ENCODE measurements at regions not wholly inside any gene's neighbourhood (a gene's known extent, or its start where the extent isn't known, plus 50 kb on each side); places are given as distances from the start of the nearest gene placed in this dataset.

- no peak for TF ChIP-seq ZNF558 (tag by site-specific recombination; IDR thresholded peaks at IDR 0.05)
- TF ChIP-seq ATF2 (tag by site-specific recombination; IDR thresholded peaks at IDR 0.05; ENCODE audit: low read depth): no peak
- TF ChIP-seq ZNF660 (tag by site-specific recombination; IDR thresholded peaks at IDR 0.05): no peak
- TF ChIP-seq HOXD13 (CRISPR knock-in tag; IDR thresholded peaks at IDR 0.05; ENCODE audit: borderline replicate concordance): no peak
These were observed 133.2 kb upstream of the TMEM18 start (continued) for GRCh38 chr2:810397-810796.

- Histone ChIP-seq H3K36me3 (ENCODE audit: control insufficient read depth in 2 of 2, insufficient read depth in 1 of 2, low read length in 2 of 2) (no peaks in the 10 kb centered on the region), H3K27ac (ENCODE audit: extremely low read depth, low read depth, low read length) (no peak overlapping the region), H3K9me3 (ENCODE audit: control insufficient read depth, insufficient read depth, low read depth, low read length) (no peaks in the 10 kb centered on the region), H3K4me1 (ENCODE audit: control insufficient read depth, insufficient read depth, low read length) (no peaks in the 10 kb centered on the region), H3K4me3 (ENCODE audit: low read depth, low read length) (no peak overlapping the region)
- ChIA-PET CTCF (interaction anchor here (1.5 kb wide), 1 partner anchor 92 kb away, joined by 4 read pairs; no protein-coding TSS in a partner anchor), POLR2A (no interaction called here)
- TF ChIP-seq ZNF248 (tag by site-specific recombination; IDR thresholded peaks at IDR 0.05) (no peak), ZNF704 (tag by site-specific recombination; IDR thresholded peaks at IDR 0.05) (no peak), ZSCAN4 (tag by site-specific recombination; IDR thresholded peaks at IDR 0.05) (no peak), ZBTB6 (tag by site-specific recombination; IDR thresholded peaks at IDR 0.05) (no peak), ZBTB11 (tag by site-specific recombination; conservative IDR thresholded peaks at IDR 0.05; ENCODE audit: low read depth) (no peak), ZNF473 (tag by site-specific recombination; IDR thresholded peaks at IDR 0.05) (no peak), ZNF16 (tag by site-specific recombination; IDR thresholded peaks at IDR 0.05; ENCODE audit: low read depth) (no peak), ZSCAN30 (tag by site-specific recombination; IDR thresholded peaks at IDR 0.05) (no peak), ZEB2 (tag by site-specific recombination; IDR thresholded peaks at IDR 0.05) (no peak), ZNF571 (tag by site-specific recombination; IDR thresholded peaks at IDR 0.05) (no peak), ZNF157 (tag by site-specific recombination; IDR thresholded peaks at IDR 0.05) (no peak), BCL11B (tag by site-specific recombination; IDR thresholded peaks at IDR 0.05; ENCODE audit: low read depth) (no peak), ZNF548 (tag by site-specific recombination; IDR thresholded peaks at IDR 0.05) (no peak), YY1 (tag by site-specific recombination; IDR thresholded peaks at IDR 0.05) (no peak), HOXC10 (CRISPR knock-in tag; IDR thresholded peaks at IDR 0.05) (no peak), ZNF785 (tag by site-specific recombination; IDR thresholded peaks at IDR 0.05) (no peak)
These were observed 130.1 kb upstream of the TMEM18 start for GRCh38 chr2:807300-807699.
